ENCODE measurements at regions not wholly inside any gene's neighbourhood (a gene's known extent, or its start where the extent isn't known, plus 50 kb on each side); places are given as distances from the start of the nearest gene placed in this dataset.

- TF ChIP-seq CTCF (IDR thresholded peaks at IDR 0.05) = no peak
- no peak for TF ChIP-seq ZFX (IDR thresholded peaks at IDR 0.05; ENCODE audit: borderline replicate concordance)
Measured at GRCh38 chr18:29241199-29241598, 1064.3 kb upstream of the CDH2 start.
